Renal cortex interstitium (tissue), 11 donors: ENCODE measurements at regions not wholly inside any gene's neighbourhood (a gene's known extent, or its start where the extent isn't known, plus 50 kb on each side); places are given as distances from the start of the nearest gene placed in this dataset.
A peak's percentile ranks its signal among the peaks of the same experiment; 100 is the strongest.

Experiments
- DNase-seq, 11 donors: peaks; one replicate each; pipeline ENCODE4 v3.0.0-alpha.2; 2013; ENCODE audit warnings: low read depth in 9 of 11, low spot score in 4 of 11; ENCODE audit errors: extremely low read depth in 1 of 11

DNA sequence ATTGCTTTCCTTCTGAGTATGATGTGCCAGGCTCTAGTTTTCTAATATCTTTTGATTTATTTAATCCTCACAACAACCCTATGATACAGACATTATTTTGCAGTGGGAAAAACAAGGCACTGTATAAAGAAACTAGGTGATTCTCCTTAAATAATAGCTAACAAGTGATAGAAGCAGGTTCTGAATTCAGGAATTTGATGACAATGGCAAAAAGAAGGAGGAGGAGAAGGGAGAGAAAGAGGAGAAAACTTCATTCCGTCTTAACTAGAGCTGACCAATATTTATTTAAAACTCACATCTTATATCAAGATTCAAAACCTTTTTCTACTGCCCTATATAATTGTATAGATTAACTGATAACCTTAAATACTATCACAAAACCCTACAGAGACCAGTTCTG, 1477.1 kb upstream of the PCDH7 start:
- DNase-seq: no peak

DNA sequence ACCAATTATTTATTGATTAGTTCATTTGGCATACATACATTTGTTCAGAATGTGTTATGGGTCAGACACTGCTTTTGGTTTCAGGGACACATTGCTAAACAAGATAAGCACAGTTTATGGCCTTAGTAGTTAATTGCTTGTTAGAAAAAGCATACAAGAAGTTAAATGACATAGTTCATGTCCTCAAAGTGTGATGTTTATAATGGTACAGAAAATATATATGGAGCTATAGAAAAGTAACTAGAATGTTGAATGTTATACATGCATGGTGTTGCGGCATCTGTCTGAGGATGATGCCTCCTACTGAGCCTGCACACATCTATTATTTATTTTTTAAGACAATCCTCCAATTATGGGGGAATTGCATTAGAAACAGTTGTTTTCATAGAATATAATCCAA, 1476.3 kb upstream of the PCDH7 start:
- DNase-seq: no peak

DNA sequence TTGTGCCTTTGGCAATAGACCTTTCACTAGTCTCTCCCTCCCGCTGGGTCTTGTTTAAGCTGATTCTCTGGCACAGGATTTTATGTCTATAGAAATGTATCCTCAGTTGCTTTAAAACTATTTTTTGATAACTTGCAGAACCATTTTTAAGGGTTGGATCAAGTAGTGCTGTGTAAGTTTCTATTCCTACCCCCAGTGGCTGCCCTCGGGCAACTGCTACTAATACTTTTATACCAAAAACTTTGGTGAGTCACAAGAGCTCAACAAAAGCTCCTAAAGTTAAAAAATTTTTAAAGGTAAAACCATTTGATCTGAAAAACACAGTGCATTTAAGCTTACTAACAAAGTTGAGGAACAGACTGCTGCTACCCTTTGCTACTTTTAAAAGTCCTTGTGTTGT, 1460.6 kb upstream of the PCDH7 start:
- no peak for DNase-seq

DNA sequence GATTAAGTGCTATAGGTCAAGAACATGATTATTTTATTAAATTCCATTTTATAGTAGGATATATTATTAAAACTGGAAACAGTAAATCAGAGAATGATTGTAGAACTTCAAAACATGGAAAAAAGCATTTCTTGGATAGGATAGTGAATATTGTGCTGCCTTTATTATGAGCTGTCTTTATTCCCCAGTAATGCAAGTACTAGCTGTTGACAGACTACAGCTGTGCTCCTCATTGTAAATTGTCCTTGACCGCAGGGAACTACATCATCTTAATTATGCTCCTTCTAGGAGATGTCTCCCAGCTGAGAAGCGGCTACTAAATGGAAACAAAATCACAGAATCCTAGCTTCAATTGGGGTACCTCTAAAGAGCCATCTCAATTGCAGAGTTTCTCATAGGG, 1457.2 kb upstream of the PCDH7 start:
- DNase-seq: peak; percentile 37 to 77 (median 59)

DNA sequence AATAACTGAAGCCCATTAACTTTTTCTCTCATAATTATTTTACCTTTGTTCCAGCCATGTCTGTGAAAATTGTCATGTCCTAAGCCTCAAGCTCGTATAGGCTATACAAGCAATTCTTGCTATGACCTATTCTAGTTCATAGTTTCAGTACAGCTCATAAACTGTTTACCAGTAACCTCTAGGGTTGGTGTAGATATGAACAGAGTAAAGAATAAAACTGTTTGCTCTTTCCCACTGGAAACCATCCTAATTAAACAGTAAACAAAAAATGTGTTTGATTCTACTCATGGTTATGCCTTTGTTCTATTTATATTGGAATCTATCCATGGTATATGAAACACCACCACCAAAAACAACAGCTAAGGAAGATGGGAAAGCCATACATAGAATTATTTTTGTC, 1444.0 kb upstream of the PCDH7 start:
- DNase-seq: no peak

DNA sequence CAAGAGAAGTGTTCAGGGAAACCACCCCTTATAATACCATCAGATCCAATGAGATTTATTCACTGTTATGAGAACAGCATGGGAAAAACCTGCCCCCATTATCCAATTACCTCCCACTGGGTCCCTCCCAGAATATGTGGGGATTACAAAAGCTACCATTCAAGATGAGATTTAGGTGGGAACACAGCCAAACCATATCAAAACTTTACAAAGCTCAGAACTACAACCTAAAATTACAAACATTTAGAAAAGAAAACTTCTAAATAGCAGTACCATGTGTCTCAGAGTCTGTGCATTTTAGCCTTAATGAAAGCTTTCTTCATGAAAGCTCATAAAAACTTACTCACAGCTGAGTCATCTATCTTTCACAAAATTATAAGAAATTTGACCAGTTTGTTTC, 1442.8 kb upstream of the PCDH7 start:
- DNase-seq: no peak

DNA sequence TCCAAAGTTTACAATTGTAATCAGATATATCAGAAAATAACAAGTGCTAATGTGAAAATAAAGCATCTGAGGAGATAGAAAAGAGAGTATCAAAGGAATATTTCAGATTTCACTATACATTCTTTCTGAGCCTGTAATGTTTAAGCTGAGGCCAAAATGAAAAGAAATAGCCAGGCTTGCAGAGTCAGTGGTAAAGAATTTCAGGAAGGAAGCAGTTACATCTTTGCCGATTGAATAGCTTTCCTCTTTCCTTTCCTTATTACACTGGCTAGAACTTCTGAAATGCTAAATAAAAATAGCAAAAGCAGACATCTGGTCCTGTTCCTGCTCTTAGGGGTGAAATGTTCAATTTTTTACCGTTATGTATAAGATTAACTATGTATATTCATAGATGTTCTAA, 1441.6 kb upstream of the PCDH7 start:
- DNase-seq: no peak

DNA sequence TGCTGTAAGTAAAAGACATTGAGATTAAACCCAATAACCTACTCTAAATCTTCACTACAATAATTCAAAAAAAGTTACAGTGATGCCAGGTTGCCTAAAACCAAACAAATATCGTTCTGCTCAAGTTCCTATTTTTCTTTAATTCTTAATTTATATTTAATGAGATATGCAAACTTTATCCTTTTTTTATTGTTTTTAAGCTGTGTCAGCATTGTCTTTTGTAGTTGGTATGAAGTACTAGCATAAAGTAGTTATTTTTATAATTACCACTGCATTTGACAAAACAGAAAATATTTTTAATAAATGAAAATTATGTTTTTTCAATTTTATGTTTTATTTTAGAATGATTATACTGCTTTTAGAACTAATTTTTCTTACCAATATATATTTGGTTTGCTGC, 1431.1 kb upstream of the PCDH7 start:
- no peak for DNase-seq

DNA sequence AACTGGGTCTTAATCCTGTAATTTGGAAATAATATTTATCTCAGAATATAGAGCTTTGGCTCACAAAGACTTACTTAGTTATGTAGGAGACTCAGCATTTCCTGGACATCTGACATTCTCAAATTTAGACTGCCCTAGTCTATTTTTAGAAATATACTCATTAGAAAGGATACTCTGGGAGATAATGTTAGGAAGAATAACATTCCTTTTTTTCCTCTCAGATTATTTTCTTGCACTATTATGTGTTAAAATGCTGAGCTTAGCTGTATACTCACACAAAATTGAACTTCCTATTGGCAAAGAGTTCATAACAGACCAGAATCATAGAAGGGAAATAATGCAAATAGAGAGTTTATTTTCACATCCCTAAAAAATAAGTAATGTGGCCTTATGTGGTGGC, 1424.9 kb upstream of the PCDH7 start:
- no peak for DNase-seq

DNA sequence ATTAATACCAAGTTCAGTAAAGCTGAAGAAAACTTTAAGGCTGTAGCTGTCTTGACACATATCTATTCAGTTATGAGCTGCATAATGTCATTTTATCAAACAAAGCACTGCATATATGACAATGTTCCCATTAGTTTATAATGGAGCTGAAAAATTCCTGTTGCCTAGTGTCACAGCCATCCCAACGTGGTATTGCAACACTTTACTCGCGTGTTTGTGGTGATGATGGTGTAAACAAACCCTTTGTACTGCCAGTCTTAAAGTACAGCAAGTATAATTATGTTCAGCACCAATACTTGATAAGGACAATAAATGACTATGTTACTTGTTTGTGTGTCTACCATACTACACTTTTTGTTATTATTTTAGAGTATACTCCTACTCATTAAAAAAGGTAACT, 1415.6 kb upstream of the PCDH7 start:
- DNase-seq: no peak

DNA sequence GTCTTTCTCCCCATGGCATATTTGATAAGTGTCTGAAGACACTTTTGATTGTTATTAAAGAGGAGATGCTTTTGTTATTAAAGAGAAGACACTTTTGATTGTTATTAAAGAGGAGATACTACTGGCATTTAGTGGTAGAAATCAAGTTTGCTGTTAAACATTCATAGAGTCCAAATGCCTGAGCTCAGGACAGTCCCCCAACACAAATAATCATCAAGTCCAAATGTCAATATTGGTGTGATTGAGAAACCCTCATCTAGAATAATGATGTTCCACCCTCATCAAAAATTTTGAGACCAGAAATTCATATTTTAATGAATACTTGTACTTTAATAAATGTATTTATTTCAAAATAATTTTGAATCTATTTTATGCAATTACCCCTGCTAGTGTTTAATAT, 1412.9 kb upstream of the PCDH7 start:
- DNase-seq: no peak

DNA sequence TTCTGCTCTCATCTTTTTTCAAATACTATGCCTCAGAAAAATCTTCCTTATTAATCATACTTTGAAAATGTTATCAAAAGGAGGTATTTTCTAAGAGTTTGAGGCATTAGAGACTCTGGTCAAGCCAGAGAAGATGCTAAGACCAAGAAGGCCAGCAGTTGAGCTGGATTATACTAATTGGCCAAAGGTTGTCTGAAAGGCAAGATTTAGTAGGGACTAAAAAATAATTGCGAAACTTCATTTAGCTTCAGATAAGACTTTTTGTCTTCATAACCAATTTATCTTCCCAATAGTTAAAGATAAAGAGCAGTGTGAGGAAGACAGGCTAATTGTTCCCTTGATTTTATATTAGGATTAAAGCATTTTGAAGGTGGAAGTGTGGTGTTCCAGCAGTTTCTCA, 1412.4 kb upstream of the PCDH7 start:
- DNase-seq: no peak

DNA sequence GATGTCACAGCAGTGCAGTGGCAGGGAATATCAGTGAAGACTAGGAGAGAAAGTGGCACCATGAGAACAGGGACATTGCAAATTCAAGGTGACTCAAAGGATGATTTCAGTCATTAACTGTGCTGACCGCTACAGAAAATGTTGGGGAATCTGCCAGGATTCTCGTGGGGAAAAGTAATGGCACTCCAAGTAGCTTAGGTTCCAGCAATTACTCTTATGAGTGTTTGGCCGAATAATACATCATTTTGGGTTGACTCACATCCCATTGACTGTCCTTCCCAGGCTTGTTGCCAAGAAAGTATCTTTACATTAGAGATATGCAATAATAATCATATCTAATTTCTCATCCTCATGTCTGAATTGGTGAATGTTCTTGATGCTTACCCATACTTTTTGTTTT, 1411.1 kb upstream of the PCDH7 start:
- no peak for DNase-seq

DNA sequence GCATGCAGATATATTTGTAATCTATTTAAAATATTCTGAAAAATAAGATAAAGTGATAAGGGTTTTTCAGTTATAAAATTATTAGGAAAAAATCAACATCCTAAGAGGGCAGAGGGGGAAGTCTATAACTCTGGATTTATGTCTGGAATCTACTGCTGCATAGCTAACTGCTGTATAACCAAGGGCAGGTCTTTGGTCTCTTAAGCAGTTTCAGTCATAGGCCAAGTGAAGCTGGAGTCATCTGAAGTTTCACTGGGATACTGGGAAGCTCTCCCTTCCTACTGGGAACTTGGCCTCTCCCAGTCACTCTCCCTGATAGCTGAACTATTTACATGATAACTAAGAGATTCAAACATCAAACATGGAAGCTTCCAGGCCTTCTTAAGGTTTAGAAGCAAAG, 1409.9 kb upstream of the PCDH7 start:
- no peak for DNase-seq

DNA sequence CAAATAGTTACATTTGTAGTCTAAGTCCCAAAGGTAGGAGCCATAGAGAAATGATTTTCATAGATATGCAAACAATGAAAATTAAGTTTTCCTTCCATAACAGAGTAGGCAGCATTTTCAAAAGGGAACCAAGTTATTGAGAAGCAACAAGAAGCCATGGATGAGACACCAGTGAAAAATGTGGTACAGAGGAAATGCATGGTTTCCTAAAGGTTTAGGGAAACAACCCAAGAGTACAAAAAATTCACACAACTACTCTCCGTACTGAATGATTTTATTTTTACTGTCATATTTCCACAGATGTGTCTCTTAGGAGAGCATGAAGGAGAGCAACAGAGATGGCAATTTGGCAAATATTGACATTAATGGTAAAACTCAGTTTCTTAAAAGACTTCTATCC, 1408.9 kb upstream of the PCDH7 start:
- no peak for DNase-seq

DNA sequence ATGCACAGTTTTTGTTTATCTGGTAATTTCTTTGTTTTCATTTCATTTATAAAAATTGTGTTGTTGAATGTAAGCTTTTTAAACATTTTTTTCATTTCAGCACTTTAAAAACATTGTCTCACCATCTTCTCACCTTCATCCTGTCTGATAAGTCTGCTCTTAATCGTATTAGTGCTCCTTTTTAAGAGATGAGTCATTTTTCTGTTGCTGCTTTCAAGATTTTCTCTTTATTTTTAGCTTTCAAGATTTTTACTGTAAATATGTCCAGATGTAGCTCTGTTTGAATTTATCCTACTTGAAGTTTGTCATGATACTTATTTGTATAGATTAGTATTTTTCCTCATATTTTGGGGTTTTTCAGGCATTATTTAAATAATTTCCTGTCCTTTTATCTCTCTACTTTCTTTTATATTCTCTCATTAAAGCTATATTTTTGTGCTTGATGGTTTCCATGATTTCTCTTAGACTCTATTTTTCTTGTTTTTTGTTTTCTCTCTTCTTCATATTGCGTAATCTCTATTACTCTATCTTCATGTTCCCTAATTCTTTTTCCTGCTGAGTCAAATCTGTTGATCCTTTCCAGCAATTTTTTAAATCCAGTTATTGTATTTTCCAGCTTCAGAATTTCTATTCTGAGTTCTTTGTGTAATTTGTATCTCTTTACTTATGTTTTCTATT, 1400.4 kb upstream of the PCDH7 start:
- DNase-seq: no peak

DNA sequence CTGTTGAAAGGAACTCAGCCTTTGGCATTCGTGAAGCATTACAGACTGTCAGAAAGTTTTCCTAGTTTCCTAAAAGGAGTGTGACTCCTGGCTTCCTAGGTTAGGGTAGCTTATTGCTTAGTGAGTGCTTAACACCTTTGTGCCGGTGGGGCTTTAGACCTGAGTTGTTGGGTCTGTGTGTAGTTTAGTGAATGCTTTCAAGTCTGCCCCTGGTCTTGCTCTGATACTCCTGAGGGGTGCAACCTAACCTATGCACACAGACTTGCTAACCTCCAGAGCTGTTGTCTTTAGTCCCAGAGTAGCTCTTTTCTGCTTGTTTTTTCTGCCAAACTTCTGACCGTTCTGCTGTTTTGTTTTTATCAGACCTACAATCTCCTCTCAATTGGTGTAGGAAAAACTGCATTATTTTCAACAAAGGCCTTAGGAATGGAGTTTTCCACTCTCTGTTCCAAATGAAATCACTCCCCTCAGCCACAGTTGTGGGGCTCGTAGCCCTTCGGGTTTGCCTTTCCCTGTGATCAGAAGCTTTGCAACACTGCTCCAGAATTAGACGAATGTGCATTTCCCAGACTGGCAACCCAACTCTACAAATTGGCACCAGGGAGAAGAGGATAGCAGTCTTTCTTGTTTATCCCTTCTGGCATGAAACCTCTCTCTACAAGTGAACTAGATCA, 1399.1 kb upstream of the PCDH7 start:
- no peak for DNase-seq

DNA sequence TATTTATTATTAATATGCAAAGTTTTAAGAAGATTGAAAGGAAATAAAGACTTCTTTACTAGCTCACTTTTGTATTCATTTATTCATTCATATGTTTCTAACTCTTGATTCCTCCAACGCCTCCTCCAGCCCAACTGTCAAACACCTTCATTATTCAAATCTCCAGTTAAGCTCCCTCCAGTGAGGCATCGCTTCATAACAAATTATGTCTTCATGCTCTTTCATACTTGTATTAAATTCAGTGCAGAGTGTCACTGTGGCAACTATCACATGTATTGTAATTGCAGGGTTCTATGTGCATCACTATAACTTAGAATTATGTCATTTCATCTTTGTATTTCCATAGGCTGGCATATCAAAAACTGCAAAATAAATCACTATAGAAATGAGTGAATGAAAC, 1394.2 kb upstream of the PCDH7 start:
- DNase-seq: no peak

DNA sequence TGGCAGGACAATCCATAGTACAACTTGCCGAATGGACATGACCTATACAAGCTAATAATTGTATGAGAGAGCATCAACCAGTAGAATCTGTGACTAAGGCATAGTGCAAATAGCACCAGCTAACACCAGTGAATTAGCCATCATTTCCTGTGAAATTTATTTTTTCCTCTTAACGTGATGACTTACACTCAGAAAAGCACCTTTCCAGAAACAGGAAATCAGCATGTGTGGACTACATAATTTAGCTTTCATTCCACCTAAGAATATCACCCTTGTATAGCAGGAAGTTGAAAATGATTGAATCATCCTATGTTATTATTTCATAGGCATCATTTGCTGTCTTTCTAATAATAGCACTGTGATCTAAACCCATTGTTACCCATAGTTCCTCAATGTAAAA, 1393.4 kb upstream of the PCDH7 start:
- DNase-seq: peak in 2 of 11 donors; percentile 4 to 8

DNA sequence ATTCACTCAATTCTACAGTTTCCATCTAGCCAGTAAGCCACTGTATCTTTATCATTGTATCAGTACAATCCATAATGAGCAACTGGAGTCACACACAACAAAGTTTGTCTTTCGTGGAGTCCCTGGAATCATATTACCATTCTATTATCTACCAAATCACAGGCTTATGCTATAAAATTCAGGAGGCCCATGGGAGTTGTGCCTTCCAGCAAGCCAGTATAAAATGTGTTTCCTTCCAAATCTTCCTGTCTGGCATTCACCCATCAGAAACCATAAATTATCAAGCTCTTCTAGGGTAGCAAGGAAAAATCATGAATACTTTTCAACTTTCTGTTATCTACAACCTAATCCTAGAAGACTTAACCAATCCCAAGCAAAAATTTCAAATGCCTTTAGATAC, 1383.3 kb upstream of the PCDH7 start:
- peak in 3 of 11 donors; percentile 4 to 21 (median 10) for DNase-seq

DNA sequence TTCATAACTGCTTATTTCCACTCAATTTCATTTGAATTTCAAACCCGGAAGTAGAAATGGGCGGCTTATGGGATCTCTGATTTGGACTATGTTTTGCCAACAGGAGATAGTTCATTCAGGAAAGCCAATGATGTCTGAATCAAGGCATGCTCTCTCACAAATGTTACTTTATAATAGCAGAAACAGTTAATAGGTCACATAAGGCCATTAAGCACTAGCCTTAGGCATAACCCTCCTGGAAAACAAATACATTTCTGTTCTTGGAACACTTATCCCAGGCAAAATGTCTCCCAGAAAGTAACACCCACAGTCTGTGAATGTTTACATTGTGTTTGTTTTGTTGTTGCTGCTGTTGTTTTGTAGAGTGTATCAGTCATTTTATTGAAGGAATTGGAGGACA, 1347.2 kb upstream of the PCDH7 start:
- no peak for DNase-seq
